B cell (primary cell): ENCODE measurements at regions not wholly inside any gene's neighbourhood (a gene's known extent, or its start where the extent isn't known, plus 50 kb on each side); places are given as distances from the start of the nearest gene placed in this dataset.

ENCODE experiments used
- EZH2 ChIP-seq: IDR thresholded peaks from 2 replicates; pipeline ENCODE4 v1.6.1; 2012; ENCODE audit warnings: borderline replicate concordance, low read depth, mild to moderate bottlenecking, moderate library complexity, low read length; ENCODE audit not compliant: insufficient read depth, poor library complexity, severe bottlenecking
- TF ChIP-seq, protein P1 (sequence below): fragments of 200-600 bp; IDR thresholded peaks from one replicate; pipeline ENCODE4 v1.8.0; 2022; ENCODE audit warnings: antibody characterized with exemption, mild to moderate bottlenecking

DNA sequence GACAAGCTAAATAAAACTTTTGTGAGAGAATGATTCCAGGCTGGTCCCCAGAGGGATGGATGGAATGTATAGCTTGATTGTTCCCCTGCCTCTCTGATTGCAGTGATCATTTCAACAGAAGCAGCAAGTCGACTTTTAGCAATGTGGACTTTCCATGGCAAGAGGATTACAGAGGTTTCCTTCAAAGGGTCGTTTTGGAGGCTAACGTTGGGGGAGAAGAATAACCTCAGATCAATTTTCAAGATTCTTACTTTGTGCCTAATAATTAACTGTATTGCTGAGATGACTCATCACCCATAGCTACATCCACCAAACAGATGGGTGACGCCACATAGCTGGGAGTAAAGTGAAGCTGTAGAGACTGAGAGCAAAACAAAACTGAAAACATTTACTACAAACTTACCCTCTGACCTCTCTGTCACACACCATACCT is 79.9 kb downstream of the GTPBP8 start:
- TF ChIP-seq, protein P1, sequence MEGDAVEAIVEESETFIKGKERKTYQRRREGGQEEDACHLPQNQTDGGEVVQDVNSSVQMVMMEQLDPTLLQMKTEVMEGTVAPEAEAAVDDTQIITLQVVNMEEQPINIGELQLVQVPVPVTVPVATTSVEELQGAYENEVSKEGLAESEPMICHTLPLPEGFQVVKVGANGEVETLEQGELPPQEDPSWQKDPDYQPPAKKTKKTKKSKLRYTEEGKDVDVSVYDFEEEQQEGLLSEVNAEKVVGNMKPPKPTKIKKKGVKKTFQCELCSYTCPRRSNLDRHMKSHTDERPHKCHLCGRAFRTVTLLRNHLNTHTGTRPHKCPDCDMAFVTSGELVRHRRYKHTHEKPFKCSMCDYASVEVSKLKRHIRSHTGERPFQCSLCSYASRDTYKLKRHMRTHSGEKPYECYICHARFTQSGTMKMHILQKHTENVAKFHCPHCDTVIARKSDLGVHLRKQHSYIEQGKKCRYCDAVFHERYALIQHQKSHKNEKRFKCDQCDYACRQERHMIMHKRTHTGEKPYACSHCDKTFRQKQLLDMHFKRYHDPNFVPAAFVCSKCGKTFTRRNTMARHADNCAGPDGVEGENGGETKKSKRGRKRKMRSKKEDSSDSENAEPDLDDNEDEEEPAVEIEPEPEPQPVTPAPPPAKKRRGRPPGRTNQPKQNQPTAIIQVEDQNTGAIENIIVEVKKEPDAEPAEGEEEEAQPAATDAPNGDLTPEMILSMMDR: no peak
- TF ChIP-seq EZH2: no peak
